AG09309 (cell line): ENCODE measurements at regions not wholly inside any gene's neighbourhood (a gene's known extent, or its start where the extent isn't known, plus 50 kb on each side); places are given as distances from the start of the nearest gene placed in this dataset.

Experiments used
- DNase-seq: peaks from one replicate; pipeline ENCODE4 v3.0.0-alpha.2; 2010; ENCODE audit warnings: low read depth
- H3K4me3 ChIP-seq: 2 replicates; pipeline ENCODE4 v1.5.1; 2011; ENCODE audit warnings: mild to moderate bottlenecking, low read depth, low read length, moderate library complexity; ENCODE audit not compliant: control insufficient read depth
- TF ChIP-seq, protein P1 (sequence below): IDR thresholded peaks from 2 replicates; pipeline ENCODE4 v1.5.1; 2011; ENCODE audit warnings: mild to moderate bottlenecking, low read depth, low read length, inconsistent platforms; ENCODE audit not compliant: insufficient read depth, control insufficient read depth; ENCODE audit errors: missing control alignments

DNA sequence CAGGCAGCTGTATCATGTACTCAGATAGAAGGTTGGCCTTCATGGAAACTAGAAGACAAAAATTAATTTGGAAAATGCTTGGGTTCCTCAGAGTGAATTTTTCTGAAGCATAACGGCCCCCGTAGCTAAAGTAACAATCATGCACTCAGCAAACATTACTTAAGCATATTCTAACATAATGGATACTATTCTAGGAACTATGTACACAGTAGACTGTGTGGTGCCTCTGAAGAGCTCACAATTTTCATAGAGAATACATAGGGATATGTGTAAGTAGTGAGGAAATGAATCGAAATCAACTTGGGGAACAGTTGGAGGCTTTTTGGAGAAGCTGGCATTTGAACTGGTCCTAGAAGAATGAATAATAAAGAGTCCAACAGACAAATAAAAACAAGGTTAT lies 1045.0 kb downstream of the GLUD2 start:
- no peak for DNase-seq
- H3K4me3 ChIP-seq, result no peak overlapping the region
- TF ChIP-seq, protein P1, sequence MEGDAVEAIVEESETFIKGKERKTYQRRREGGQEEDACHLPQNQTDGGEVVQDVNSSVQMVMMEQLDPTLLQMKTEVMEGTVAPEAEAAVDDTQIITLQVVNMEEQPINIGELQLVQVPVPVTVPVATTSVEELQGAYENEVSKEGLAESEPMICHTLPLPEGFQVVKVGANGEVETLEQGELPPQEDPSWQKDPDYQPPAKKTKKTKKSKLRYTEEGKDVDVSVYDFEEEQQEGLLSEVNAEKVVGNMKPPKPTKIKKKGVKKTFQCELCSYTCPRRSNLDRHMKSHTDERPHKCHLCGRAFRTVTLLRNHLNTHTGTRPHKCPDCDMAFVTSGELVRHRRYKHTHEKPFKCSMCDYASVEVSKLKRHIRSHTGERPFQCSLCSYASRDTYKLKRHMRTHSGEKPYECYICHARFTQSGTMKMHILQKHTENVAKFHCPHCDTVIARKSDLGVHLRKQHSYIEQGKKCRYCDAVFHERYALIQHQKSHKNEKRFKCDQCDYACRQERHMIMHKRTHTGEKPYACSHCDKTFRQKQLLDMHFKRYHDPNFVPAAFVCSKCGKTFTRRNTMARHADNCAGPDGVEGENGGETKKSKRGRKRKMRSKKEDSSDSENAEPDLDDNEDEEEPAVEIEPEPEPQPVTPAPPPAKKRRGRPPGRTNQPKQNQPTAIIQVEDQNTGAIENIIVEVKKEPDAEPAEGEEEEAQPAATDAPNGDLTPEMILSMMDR, result no peak

DNA sequence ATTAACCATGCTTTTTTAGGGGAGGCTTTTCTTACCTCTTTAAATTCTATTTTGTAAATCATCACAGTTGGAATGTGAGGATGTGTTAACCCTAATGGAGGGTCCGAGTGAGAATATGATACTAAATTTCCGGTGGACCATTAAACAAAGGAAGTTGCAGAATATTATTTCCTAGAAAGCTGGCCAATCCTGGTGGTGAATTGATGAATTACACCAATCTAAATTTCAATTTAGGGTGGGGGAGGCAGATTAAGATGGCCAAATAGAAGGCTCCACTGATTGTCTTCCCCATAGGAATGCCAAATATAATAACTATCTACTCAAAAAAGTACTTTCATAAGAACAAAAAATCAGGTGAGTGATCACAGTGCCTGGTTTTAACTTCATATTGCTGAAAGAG lies 1045.6 kb downstream of the GLUD2 start:
- TF ChIP-seq, protein P1, result no peak
- DNase-seq, result no peak
- H3K4me3 ChIP-seq, result no peak overlapping the region

DNA sequence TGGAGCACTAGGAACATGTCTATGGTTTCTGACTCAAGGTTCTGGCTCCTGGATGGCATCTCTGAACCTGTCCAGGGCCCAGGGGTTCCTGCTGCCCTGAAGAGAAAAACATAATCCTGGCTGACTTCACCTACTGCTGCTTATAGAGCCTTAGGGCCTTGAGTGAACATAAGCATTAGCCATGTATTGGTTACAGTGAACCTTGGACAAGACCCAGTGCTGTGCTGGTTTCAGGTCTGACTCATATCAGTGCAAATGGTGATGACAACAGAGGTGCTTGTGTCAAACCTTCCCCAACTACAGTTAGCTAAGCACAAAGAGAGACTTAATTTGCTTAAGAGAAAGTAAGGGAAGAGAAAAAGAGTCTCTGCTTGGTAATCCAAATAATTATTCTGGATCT lies 1047.2 kb downstream of the GLUD2 start:
- H3K4me3 ChIP-seq, result no peak overlapping the region
- DNase-seq, result no peak
- TF ChIP-seq, protein P1, result no peak

DNA sequence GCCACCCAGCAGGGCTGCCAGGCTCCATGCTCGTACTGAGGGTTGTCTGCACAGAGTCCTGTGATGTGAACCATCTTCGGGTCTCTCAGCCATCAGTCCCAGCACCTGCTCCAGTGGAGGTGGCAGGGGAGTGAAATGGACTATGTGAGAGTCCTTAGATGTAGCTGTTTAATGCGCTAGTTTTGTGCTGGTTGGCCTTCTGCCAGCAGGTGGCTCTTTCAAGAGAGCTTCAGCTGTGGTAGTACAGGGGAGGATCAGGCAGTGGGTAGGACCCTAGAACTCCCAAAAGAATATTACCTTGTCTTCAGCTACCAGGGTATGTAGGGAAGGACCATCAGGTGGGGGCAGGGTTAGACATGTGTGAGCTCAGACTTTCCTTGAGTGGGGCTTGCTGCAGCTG lies 1066.0 kb downstream of the GLUD2 start:
- DNase-seq, result no peak
- no peak overlapping the region for H3K4me3 ChIP-seq
- TF ChIP-seq, protein P1, result no peak

DNA sequence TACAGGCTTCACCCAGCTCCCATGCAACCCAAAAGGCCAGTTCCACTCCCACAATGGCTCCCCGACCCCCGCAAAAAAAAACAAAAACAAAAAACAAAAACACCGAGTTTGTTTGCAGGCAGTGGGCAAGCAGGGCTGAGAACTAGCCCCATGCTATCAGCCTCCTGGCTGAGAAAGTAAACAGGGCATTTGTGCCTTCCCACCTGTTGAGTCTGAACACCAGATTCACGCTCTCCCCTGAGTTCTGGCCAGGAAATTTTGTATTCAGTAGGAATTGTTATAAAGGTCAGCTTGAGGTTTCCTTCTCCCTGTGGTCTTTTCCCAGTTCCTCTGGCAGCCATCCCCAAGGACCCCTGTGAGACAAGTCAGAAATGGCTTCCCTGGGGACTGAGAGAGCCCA lies 1066.5 kb downstream of the GLUD2 start:
- no peak for DNase-seq

DNA sequence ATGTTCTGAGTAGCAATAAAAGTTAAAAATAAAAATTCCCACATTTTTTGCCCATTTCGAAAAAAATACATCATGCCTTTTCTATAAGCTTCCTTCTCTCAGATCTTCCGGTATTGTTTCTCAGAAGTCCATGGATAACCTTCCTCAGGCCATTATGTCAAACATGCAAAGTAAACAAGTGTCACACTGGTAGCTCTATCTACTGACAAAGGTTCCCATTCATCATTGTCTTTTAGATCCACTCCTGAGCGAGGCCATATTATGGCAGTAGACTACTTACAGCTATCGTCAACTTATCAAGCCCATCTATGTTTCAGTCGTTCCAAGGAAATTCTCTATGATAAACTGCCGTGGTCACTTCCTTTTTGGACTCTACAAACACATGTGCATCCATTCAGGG lies 1068.2 kb downstream of the GLUD2 start:
- TF ChIP-seq, protein P1, result no peak
- no peak for DNase-seq
- no peak overlapping the region for H3K4me3 ChIP-seq

More for the DNA sequence above, 1066.5 kb downstream of the GLUD2 start:
- TF ChIP-seq, protein P1, result no peak
- H3K4me3 ChIP-seq, result no peak overlapping the region

DNA sequence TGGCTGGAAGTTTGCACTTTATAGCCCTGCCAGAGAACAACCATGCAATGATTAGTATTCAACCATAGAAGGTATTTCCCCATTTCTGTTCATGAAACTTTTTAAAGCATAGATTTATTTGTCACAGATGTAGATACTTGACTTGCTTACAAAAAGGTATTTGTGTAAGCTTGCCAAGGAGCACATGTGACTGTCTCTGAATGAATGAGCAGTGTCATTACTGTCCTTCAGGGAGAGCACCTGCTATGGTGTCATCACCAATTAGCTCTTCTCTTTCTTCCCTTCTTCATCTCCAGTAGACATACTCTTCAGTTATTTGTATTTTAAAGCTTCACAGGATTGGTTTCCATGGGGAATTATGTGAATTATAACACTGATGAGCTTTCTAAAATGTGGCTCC lies 1064.7 kb upstream of the GRIA3 start:
- no peak for DNase-seq
- TF ChIP-seq, protein P1, result no peak
- no peak overlapping the region for H3K4me3 ChIP-seq
